ENCODE measurements at regions not wholly inside any gene's neighbourhood (a gene's known extent, or its start where the extent isn't known, plus 50 kb on each side); places are given as distances from the start of the nearest gene placed in this dataset.

- TF ChIP-seq CTCF (conservative IDR thresholded peaks at IDR 0.05) (no peak), ZFX (IDR thresholded peaks at IDR 0.05) (no peak)
Measured at GRCh38 chr4:177632481-177632880, 190.2 kb upstream of the AGA start.

Data from C4-2B (cell line).